Panc1 (cell line): ENCODE measurements at regions not wholly inside any gene's neighbourhood (a gene's known extent, or its start where the extent isn't known, plus 50 kb on each side); places are given as distances from the start of the nearest gene placed in this dataset.

ENCODE experiments used
- CTCF ChIP-seq: fragments of 450-650 bp; IDR thresholded peaks from 2 replicates; pipeline ENCODE4 v1.5.1; 2017; ENCODE audit warnings: mild to moderate bottlenecking
- POLR2AphosphoS5 ChIP-seq: IDR thresholded peaks from 2 replicates; pipeline ENCODE4 v1.6.1; 2012; ENCODE audit warnings: mild to moderate bottlenecking, low read depth, low read length, moderate library complexity
- REST ChIP-seq, 2 experiments: IDR thresholded peaks; 2 replicates each; pipeline ENCODE4 v1.6.1; 2011 to 2012; ENCODE audit warnings: low read depth in 2 of 2, control low read depth in 1 of 2, low read length in 1 of 2, mild to moderate bottlenecking in 1 of 2, moderate library complexity in 1 of 2; ENCODE audit not compliant: insufficient read depth in 1 of 2
- SIN3A ChIP-seq: IDR thresholded peaks from 2 replicates; pipeline ENCODE4 v1.6.1; 2012; ENCODE audit warnings: low read depth, mild to moderate bottlenecking, low read length, moderate library complexity, borderline replicate concordance; ENCODE audit not compliant: insufficient read depth

GRCh38 chr13:58949646-58950045 lies 1214.1 kb downstream of the DIAPH3 start:
- TF ChIP-seq CTCF, result no peak
- no peak for TF ChIP-seq POLR2AphosphoS5
- TF ChIP-seq SIN3A, result no peak
- TF ChIP-seq REST (IDR thresholded peaks at IDR 0.05; ENCODE audit: insufficient read depth in 1 of 2, low read depth in 2 of 2, low read length in 1 of 2), result no peak
